Prostate gland (tissue), 2 donors: ENCODE measurements at regions not wholly inside any gene's neighbourhood (a gene's known extent, or its start where the extent isn't known, plus 50 kb on each side); places are given as distances from the start of the nearest gene placed in this dataset.

Experiments used
- DNase-seq: peaks from one replicate; pipeline ENCODE4 v3.0.0-alpha.2; 2019; ENCODE audit warnings: low spot score
- H3K27ac ChIP-seq, 2 donors: fragments of 200-600 bp; sonication (generic); 2 replicates each; pipeline ENCODE4 v1.5.1; 2017 to 2019
- H3K27me3 ChIP-seq: fragments of 200-600 bp; sonication (generic); replicated peaks from 2 replicates; pipeline ENCODE4 v1.5.1; 2019; ENCODE audit not compliant: insufficient read depth
- H3K36me3 ChIP-seq, 2 donors: fragments of 200-600 bp; sonication (generic); 1 replicate in 1 of 2; 2 replicates in 1 of 2; pipeline versions ENCODE4 v1.5.1 to v1.8.1; 2017 to 2019
- H3K4me1 ChIP-seq: fragments of 200-600 bp; sonication (generic); replicated peaks from 2 replicates; pipeline ENCODE4 v1.5.1; 2019
- H3K4me3 ChIP-seq, 2 donors: fragments of 200-600 bp; sonication (generic); 2 replicates each; pipeline ENCODE4 v1.5.1; 2017 to 2019
- H3K9me3 ChIP-seq: fragments of 200-600 bp; sonication (generic); 2 replicates; pipeline ENCODE4 v1.5.1; 2017
- POLR2A ChIP-seq: fragments of 450-650 bp; IDR thresholded peaks from one replicate; pipeline ENCODE4 v1.6.1; 2016; ENCODE audit warnings: antibody characterized with exemption, mild to moderate bottlenecking
- POLR2AphosphoS5 ChIP-seq: sonication (generic); formaldehyde crosslinking; IDR thresholded peaks from one replicate; pipeline ENCODE4 v1.6.1; 2017; ENCODE audit warnings: antibody characterized with exemption
- WGBS: methylation state at CpG from one replicate; pipeline ENCODE4 v1.1.5; 2018; 5-methylcytosine and 5-hydroxymethylcytosine counted together
- intact Hi-C: fragments of 100-400 bp; cut with DNase I; formaldehyde crosslinking; loops from one replicate; pipeline ENCODE4 v1.14.2; 2022
- TF ChIP-seq, protein P1 (sequence below), 4 experiments: fragments of 200-600 bp in 2 of 4; fragments of 450-650 bp in 2 of 4; sonication (generic) in 2 of 4; IDR thresholded peaks; 1 replicate in 3 of 4; 2 replicates in 1 of 4; pipeline ENCODE4 v1.5.1; 2016 to 2019; ENCODE audit warnings: antibody characterized with exemption in 4 of 4, mild to moderate bottlenecking in 2 of 4, moderate library complexity in 2 of 4

- no peaks in the 10 kb centered on the region for H3K36me3 ChIP-seq
- H3K9me3 ChIP-seq: no peaks in the 10 kb centered on the region
- DNase-seq: no peak
- no peaks in the 10 kb centered on the region for H3K4me1 ChIP-seq
- H3K27ac ChIP-seq: no peak overlapping the region
- no peaks in the 10 kb centered on the region for H3K27me3 ChIP-seq
- WGBS: 76% methylated on average over 2 of the region's 2 CpGs
- no peak for TF ChIP-seq POLR2A
- TF ChIP-seq POLR2AphosphoS5: no peak
- TF ChIP-seq, protein P1, sequence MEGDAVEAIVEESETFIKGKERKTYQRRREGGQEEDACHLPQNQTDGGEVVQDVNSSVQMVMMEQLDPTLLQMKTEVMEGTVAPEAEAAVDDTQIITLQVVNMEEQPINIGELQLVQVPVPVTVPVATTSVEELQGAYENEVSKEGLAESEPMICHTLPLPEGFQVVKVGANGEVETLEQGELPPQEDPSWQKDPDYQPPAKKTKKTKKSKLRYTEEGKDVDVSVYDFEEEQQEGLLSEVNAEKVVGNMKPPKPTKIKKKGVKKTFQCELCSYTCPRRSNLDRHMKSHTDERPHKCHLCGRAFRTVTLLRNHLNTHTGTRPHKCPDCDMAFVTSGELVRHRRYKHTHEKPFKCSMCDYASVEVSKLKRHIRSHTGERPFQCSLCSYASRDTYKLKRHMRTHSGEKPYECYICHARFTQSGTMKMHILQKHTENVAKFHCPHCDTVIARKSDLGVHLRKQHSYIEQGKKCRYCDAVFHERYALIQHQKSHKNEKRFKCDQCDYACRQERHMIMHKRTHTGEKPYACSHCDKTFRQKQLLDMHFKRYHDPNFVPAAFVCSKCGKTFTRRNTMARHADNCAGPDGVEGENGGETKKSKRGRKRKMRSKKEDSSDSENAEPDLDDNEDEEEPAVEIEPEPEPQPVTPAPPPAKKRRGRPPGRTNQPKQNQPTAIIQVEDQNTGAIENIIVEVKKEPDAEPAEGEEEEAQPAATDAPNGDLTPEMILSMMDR (IDR thresholded peaks at IDR 0.05): no peak
- intact Hi-C loops: no loop called here
- H3K4me3 ChIP-seq: no peak overlapping the region
These were observed 622.6 kb downstream of the PRR16 start for GRCh38 chr5:121086671-121087070.

- intact Hi-C loops: no loop called here
- TF ChIP-seq POLR2A: no peak
- no peak for TF ChIP-seq POLR2AphosphoS5
- TF ChIP-seq, protein P1 (IDR thresholded peaks at IDR 0.05): no peak
- no peak for DNase-seq
- 93% methylated on average over 3 of the region's 3 CpGs for WGBS
- no peak overlapping the region for H3K27ac ChIP-seq
- H3K4me1 ChIP-seq: no peaks in the 10 kb centered on the region
- no peaks in the 10 kb centered on the region for H3K9me3 ChIP-seq
- H3K4me3 ChIP-seq: no peak overlapping the region
- H3K36me3 ChIP-seq: no peaks in the 10 kb centered on the region
- H3K27me3 ChIP-seq: no peaks in the 10 kb centered on the region
These were observed 623.5 kb downstream of the PRR16 start for GRCh38 chr5:121087560-121087959.

GRCh38 chr5:121088341-121088740, 624.2 kb downstream of the PRR16 start:
- H3K27ac ChIP-seq: no peak overlapping the region
- 88% methylated on average over 2 of the region's 2 CpGs for WGBS
- no peak for DNase-seq
- intact Hi-C loops: no loop called here
- H3K4me3 ChIP-seq: no peak overlapping the region
- H3K9me3 ChIP-seq: no peaks in the 10 kb centered on the region
- no peaks in the 10 kb centered on the region for H3K4me1 ChIP-seq
- TF ChIP-seq POLR2A (no peak), POLR2AphosphoS5 (no peak)
- TF ChIP-seq, protein P1 (IDR thresholded peaks at IDR 0.05): no peak
- no peaks in the 10 kb centered on the region for H3K36me3 ChIP-seq
- H3K27me3 ChIP-seq: no peaks in the 10 kb centered on the region

DNA sequence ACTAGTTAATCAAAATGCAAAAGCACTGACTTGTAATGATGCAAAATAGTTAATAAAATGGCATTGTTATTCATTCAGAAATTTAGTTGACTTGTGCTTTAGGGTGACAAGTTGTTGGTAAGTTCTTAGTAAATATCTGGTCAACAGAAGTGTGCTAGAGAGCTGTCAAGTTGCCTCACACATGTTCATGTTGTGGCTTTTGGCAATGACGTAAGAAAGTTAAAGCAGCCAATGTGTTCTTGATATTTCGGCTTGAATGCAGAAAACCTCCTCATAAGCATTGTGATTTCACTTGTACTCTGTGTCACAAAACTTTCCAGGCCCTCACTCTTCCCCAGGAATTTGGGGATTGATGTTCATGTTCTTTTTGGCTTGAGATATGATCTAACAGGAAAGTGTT, 626.7 kb downstream of the PRR16 start:
- H3K27ac ChIP-seq: no peak overlapping the region
- H3K4me3 ChIP-seq: no peak overlapping the region
- H3K36me3 ChIP-seq: no peaks in the 10 kb centered on the region
- TF ChIP-seq POLR2A: no peak
- TF ChIP-seq, protein P1 (IDR thresholded peaks at IDR 0.05): no peak
- no peak for TF ChIP-seq POLR2AphosphoS5
- H3K27me3 ChIP-seq: no peaks in the 10 kb centered on the region
- H3K4me1 ChIP-seq: no peaks in the 10 kb centered on the region
- WGBS: 73% methylated on average over 2 of the region's 2 CpGs
- no peaks in the 10 kb centered on the region for H3K9me3 ChIP-seq
- intact Hi-C loops: no loop called here
- DNase-seq: no peak

GRCh38 chr5:121100931-121101330, 636.8 kb downstream of the PRR16 start:
- H3K27ac ChIP-seq: no peak overlapping the region
- no peaks in the 10 kb centered on the region for H3K4me1 ChIP-seq
- intact Hi-C loops: no loop called here
- TF ChIP-seq, protein P1 (IDR thresholded peaks at IDR 0.05): no peak
- TF ChIP-seq POLR2A (no peak), POLR2AphosphoS5 (no peak)
- no peak for DNase-seq
- no peaks in the 10 kb centered on the region for H3K36me3 ChIP-seq
- H3K27me3 ChIP-seq: no peaks in the 10 kb centered on the region
- H3K9me3 ChIP-seq: no peaks in the 10 kb centered on the region
- H3K4me3 ChIP-seq: no peak overlapping the region
